WERI-Rb-1 (cell line): ENCODE measurements at regions not wholly inside any gene's neighbourhood (a gene's known extent, or its start where the extent isn't known, plus 50 kb on each side); places are given as distances from the start of the nearest gene placed in this dataset.

Experiments
- DNase-seq: peaks from one replicate; pipeline ENCODE4 v3.0.0-alpha.2; 2020
- H3K27ac ChIP-seq: fragments of 250-450 bp; sonication (Bioruptor Pico); 2 replicates; pipeline ENCODE4 v1.5.1; 2020; ENCODE audit warnings: mild to moderate bottlenecking, moderate library complexity
- H3K27me3 ChIP-seq: fragments of 250-450 bp; sonication (Bioruptor Pico); 2 replicates; pipeline ENCODE4 v1.5.1; 2021; ENCODE audit warnings: mild to moderate bottlenecking, low read depth, moderate library complexity; ENCODE audit not compliant: insufficient read depth, severe bottlenecking
- H3K36me3 ChIP-seq: fragments of 250-450 bp; sonication (Bioruptor Pico); 2 replicates; pipeline ENCODE4 v1.5.1; 2020; ENCODE audit warnings: mild to moderate bottlenecking, moderate library complexity
- H3K4me3 ChIP-seq: 2 replicates; pipeline ENCODE4 v1.5.1; 2011; ENCODE audit warnings: low read depth, mild to moderate bottlenecking, control low read depth, low read length
- H3K9me3 ChIP-seq: fragments of 250-450 bp; sonication (Bioruptor Pico); 2 replicates; pipeline ENCODE4 v1.5.1; 2021; ENCODE audit warnings: mild to moderate bottlenecking, moderate library complexity; ENCODE audit not compliant: severe bottlenecking
- CTCF ChIP-seq: IDR thresholded peaks from 2 replicates; pipeline ENCODE4 v1.5.1; 2011; ENCODE audit warnings: low read depth, mild to moderate bottlenecking, control low read depth, inconsistent platforms, low read length

DNA sequence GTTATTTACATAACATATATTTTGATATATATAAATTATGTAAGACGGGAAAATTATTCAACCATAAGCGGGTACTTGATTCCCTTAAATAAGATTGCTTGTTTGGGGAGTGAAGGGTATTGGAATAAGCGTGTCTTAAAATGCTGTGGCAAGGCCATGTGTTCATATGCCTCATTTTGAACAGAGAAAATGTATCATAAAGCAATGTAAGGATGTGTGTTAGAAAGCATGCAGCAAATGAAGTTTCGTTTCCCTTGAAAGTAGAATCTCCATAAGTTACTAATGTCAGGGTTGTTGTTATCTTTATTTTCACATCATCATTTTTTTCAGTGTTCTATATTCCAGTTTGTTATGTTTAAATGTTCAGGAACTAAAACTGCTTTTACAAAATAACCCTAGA, 465.6 kb downstream of the FOXG1 start:
- Histone ChIP-seq H3K4me3 (no peak overlapping the region), H3K9me3 (no peaks in the 10 kb centered on the region), H3K27me3 (no peaks in the 10 kb centered on the region), H3K27ac (no peak overlapping the region), H3K36me3 (no peaks in the 10 kb centered on the region)
- no peak for DNase-seq
- no peak for TF ChIP-seq CTCF

- DNase-seq, result no peak
- Histone ChIP-seq H3K36me3 (no peaks in the 10 kb centered on the region), H3K9me3 (no peaks in the 10 kb centered on the region), H3K27me3 (no peaks in the 10 kb centered on the region), H3K4me3 (no peak overlapping the region), H3K27ac (no peak overlapping the region)
- no peak for TF ChIP-seq CTCF
Measured at GRCh38 chr14:29232711-29233110, 466.1 kb downstream of the FOXG1 start.

GRCh38 chr14:29233188-29233587, 466.6 kb downstream of the FOXG1 start:
- no peak overlapping the region for H3K4me3 ChIP-seq
- H3K27me3 ChIP-seq, result no peaks in the 10 kb centered on the region
- no peak for TF ChIP-seq CTCF
- H3K36me3 ChIP-seq, result no peaks in the 10 kb centered on the region
- no peak overlapping the region for H3K27ac ChIP-seq
- H3K9me3 ChIP-seq, result no peaks in the 10 kb centered on the region
- no peak for DNase-seq

GRCh38 chr14:29235991-29236390, 469.4 kb downstream of the FOXG1 start:
- no peaks in the 10 kb centered on the region for H3K9me3 ChIP-seq
- TF ChIP-seq CTCF, result no peak
- no peaks in the 10 kb centered on the region for H3K36me3 ChIP-seq
- H3K27me3 ChIP-seq, result no peaks in the 10 kb centered on the region
- H3K4me3 ChIP-seq, result no peak overlapping the region
- no peak for DNase-seq
- H3K27ac ChIP-seq, result no peak overlapping the region

DNA sequence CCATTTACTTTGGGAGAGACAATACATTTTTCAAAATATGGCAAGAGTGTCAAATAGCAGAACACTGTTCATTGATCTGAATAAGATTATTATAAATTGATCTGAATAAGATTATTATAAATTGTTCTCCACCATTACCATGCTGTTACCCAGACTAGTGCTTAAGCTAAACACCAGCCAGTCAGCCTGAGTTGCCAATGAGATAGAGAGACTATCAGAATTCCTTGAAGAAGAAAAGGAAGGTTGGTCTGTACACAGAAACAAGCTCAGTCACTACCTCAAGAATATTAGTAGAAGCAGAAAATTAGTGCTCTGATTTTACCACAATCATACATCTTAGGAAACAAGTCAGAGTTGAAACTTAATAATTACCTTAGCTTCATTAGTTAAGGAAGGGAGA, 469.8 kb downstream of the FOXG1 start:
- Histone ChIP-seq H3K9me3 (no peaks in the 10 kb centered on the region), H3K36me3 (no peaks in the 10 kb centered on the region), H3K4me3 (no peak overlapping the region), H3K27ac (no peak overlapping the region), H3K27me3 (no peaks in the 10 kb centered on the region)
- no peak for DNase-seq
- TF ChIP-seq CTCF, result no peak

DNA sequence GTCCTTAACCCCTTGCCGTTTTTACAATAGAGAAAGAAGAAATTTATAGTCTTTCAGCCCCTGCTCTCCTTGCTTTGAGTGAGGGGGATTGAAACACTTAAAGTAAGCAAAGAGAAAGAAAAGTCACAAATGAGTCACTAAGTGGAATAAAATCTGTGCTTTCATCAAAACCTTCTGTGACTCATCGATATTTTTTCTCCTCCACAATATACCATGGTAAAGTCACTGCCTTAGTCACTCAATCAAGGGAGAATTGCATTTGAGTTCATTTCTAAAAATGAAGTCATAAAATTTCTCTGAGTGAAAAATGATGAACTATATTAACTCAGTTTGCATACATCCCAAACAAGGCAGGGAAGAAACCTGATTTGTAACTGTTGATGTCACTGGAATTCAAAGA, 470.3 kb downstream of the FOXG1 start:
- Histone ChIP-seq H3K36me3 (no peaks in the 10 kb centered on the region), H3K4me3 (no peak overlapping the region), H3K27me3 (no peaks in the 10 kb centered on the region), H3K9me3 (no peaks in the 10 kb centered on the region), H3K27ac (no peak overlapping the region)
- DNase-seq, result no peak
- TF ChIP-seq CTCF, result no peak
